ENCODE measurements at regions not wholly inside any gene's neighbourhood (a gene's known extent, or its start where the extent isn't known, plus 50 kb on each side); places are given as distances from the start of the nearest gene placed in this dataset.
"Not testable (repeated sequence)": the region's sequence is repeated elsewhere in the genome, so short reads cannot be mapped to it uniquely, and the experiment has no call there.

GRCh38 chr2:83994633-83995179 is 464.4 kb downstream of the SUCLG1 start:
- no peaks in the 10 kb centered on the region for H3K27me3 ChIP-seq (ENCODE audit: control insufficient read depth in 1 of 2, insufficient read depth in 2 of 2, low read length in 2 of 2)
- H3K4me1 ChIP-seq (ENCODE audit: control insufficient read depth in 1 of 2, insufficient read depth in 2 of 2, low read length in 2 of 2): no peaks in the 10 kb centered on the region
- H3K4me3 ChIP-seq (ENCODE audit: low read depth in 1 of 2, low read length in 2 of 2): no peak overlapping the region
- peaks cover 0 to 4% of the 10 kb centered on the region in 2 donors for H3K9me3 ChIP-seq (ENCODE audit: control insufficient read depth in 1 of 2, low read length in 2 of 2)
- H3K36me3 ChIP-seq (ENCODE audit: control insufficient read depth in 1 of 2, insufficient read depth in 2 of 2, low read length in 2 of 2): no peaks in the 10 kb centered on the region
- H3K27ac ChIP-seq (ENCODE audit: low read depth, low read length): no peak overlapping the region
- no peak overlapping the region for H3K9ac ChIP-seq (ENCODE audit: low read depth in 1 of 2, low read length in 2 of 2)

- peaks cover 0 to 7% of the 10 kb centered on the region in 2 donors for H3K9me3 ChIP-seq (ENCODE audit: control insufficient read depth in 1 of 2, low read length in 2 of 2)
Observed at GRCh38 chr2:83993873-83994632, 465.0 kb downstream of the SUCLG1 start.

GRCh38 chr2:83991992-83992391 is 467.1 kb downstream of the SUCLG1 start:
- H3K27me3 ChIP-seq (ENCODE audit: control insufficient read depth in 1 of 2, insufficient read depth in 2 of 2, low read length in 2 of 2): no peaks in the 10 kb centered on the region
- peaks cover 0 to 7% of the 10 kb centered on the region in 2 donors for H3K9me3 ChIP-seq (ENCODE audit: control insufficient read depth in 1 of 2, low read length in 2 of 2)
- H3K27ac ChIP-seq (ENCODE audit: low read depth, low read length): no peak overlapping the region

More at GRCh38 chr2:83993873-83994632, 465.0 kb downstream of the SUCLG1 start:
- H3K4me3 ChIP-seq (ENCODE audit: low read depth in 1 of 2, low read length in 2 of 2): no peak overlapping the region
- no peaks in the 10 kb centered on the region for H3K36me3 ChIP-seq (ENCODE audit: control insufficient read depth in 1 of 2, insufficient read depth in 2 of 2, low read length in 2 of 2)
- no peak overlapping the region for H3K9ac ChIP-seq (ENCODE audit: low read depth in 1 of 2, low read length in 2 of 2)
- no peaks in the 10 kb centered on the region for H3K27me3 ChIP-seq (ENCODE audit: control insufficient read depth in 1 of 2, insufficient read depth in 2 of 2, low read length in 2 of 2)
- no peak overlapping the region for H3K27ac ChIP-seq (ENCODE audit: low read depth, low read length)
- no peaks in the 10 kb centered on the region for H3K4me1 ChIP-seq (ENCODE audit: control insufficient read depth in 1 of 2, insufficient read depth in 2 of 2, low read length in 2 of 2)

GRCh38 chr2:83990636-83991035 is 468.4 kb downstream of the SUCLG1 start:
- H3K9me3 ChIP-seq (ENCODE audit: control insufficient read depth in 1 of 2, low read length in 2 of 2): peaks cover 0 to 7% of the 10 kb centered on the region in 2 donors

More at GRCh38 chr2:83991992-83992391, 467.1 kb downstream of the SUCLG1 start:
- H3K36me3 ChIP-seq (ENCODE audit: control insufficient read depth in 1 of 2, insufficient read depth in 2 of 2, low read length in 2 of 2): no peaks in the 10 kb centered on the region
- no peaks in the 10 kb centered on the region for H3K4me1 ChIP-seq (ENCODE audit: control insufficient read depth in 1 of 2, insufficient read depth in 2 of 2, low read length in 2 of 2)
- no peak overlapping the region for H3K4me3 ChIP-seq (ENCODE audit: low read depth in 1 of 2, low read length in 2 of 2)
- H3K9ac ChIP-seq (ENCODE audit: low read depth in 1 of 2, low read length in 2 of 2): no peak overlapping the region

GRCh38 chr2:83976628-83977027 is 482.5 kb downstream of the SUCLG1 start:
- H3K4me3 ChIP-seq (ENCODE audit: low read depth in 1 of 2, low read length in 2 of 2); H3K27ac ChIP-seq (ENCODE audit: low read depth, low read length); H3K27me3 ChIP-seq (ENCODE audit: control insufficient read depth in 1 of 2, insufficient read depth in 2 of 2, low read length in 2 of 2): not testable (repeated sequence)

More at GRCh38 chr2:83990636-83991035, 468.4 kb downstream of the SUCLG1 start:
- H3K27me3 ChIP-seq (ENCODE audit: control insufficient read depth in 1 of 2, insufficient read depth in 2 of 2, low read length in 2 of 2): no peaks in the 10 kb centered on the region
- no peaks in the 10 kb centered on the region for H3K4me1 ChIP-seq (ENCODE audit: control insufficient read depth in 1 of 2, insufficient read depth in 2 of 2, low read length in 2 of 2)
- H3K4me3 ChIP-seq (ENCODE audit: low read depth in 1 of 2, low read length in 2 of 2): no peak overlapping the region
- no peaks in the 10 kb centered on the region for H3K36me3 ChIP-seq (ENCODE audit: control insufficient read depth in 1 of 2, insufficient read depth in 2 of 2, low read length in 2 of 2)
- H3K27ac ChIP-seq (ENCODE audit: low read depth, low read length): no peak overlapping the region
- no peak overlapping the region for H3K9ac ChIP-seq (ENCODE audit: low read depth in 1 of 2, low read length in 2 of 2)

GRCh38 chr2:83972128-83972527 is 487.0 kb downstream of the SUCLG1 start:
- H3K9me3 ChIP-seq (ENCODE audit: control insufficient read depth in 1 of 2, low read length in 2 of 2): no peaks in the 10 kb centered on the region
- no peak overlapping the region for H3K27ac ChIP-seq (ENCODE audit: low read depth, low read length)
- no peaks in the 10 kb centered on the region for H3K36me3 ChIP-seq (ENCODE audit: control insufficient read depth in 1 of 2, insufficient read depth in 2 of 2, low read length in 2 of 2)
- H3K27me3 ChIP-seq (ENCODE audit: control insufficient read depth in 1 of 2, insufficient read depth in 2 of 2, low read length in 2 of 2): no peaks in the 10 kb centered on the region
- H3K4me3 ChIP-seq (ENCODE audit: low read depth in 1 of 2, low read length in 2 of 2): no peak overlapping the region
- H3K4me1 ChIP-seq (ENCODE audit: control insufficient read depth in 1 of 2, insufficient read depth in 2 of 2, low read length in 2 of 2): no peaks in the 10 kb centered on the region
- no peak overlapping the region for H3K9ac ChIP-seq (ENCODE audit: low read depth in 1 of 2, low read length in 2 of 2)

More at GRCh38 chr2:83976628-83977027, 482.5 kb downstream of the SUCLG1 start:
- not testable (repeated sequence) for H3K4me1 ChIP-seq (ENCODE audit: control insufficient read depth in 1 of 2, insufficient read depth in 2 of 2, low read length in 2 of 2); H3K9ac ChIP-seq (ENCODE audit: low read depth in 1 of 2, low read length in 2 of 2); H3K9me3 ChIP-seq (ENCODE audit: control insufficient read depth in 1 of 2, low read length in 2 of 2); H3K36me3 ChIP-seq (ENCODE audit: control insufficient read depth in 1 of 2, insufficient read depth in 2 of 2, low read length in 2 of 2)

- H3K27me3 ChIP-seq (ENCODE audit: control insufficient read depth in 1 of 2, insufficient read depth in 2 of 2, low read length in 2 of 2): no peaks in the 10 kb centered on the region
- no peaks in the 10 kb centered on the region for H3K36me3 ChIP-seq (ENCODE audit: control insufficient read depth in 1 of 2, insufficient read depth in 2 of 2, low read length in 2 of 2)
- H3K27ac ChIP-seq (ENCODE audit: low read depth, low read length): no peak overlapping the region
- no peaks in the 10 kb centered on the region for H3K9me3 ChIP-seq (ENCODE audit: control insufficient read depth in 1 of 2, low read length in 2 of 2)
- H3K4me3 ChIP-seq (ENCODE audit: low read depth in 1 of 2, low read length in 2 of 2): no peak overlapping the region
- H3K9ac ChIP-seq (ENCODE audit: low read depth in 1 of 2, low read length in 2 of 2): no peak overlapping the region
- no peaks in the 10 kb centered on the region for H3K4me1 ChIP-seq (ENCODE audit: control insufficient read depth in 1 of 2, insufficient read depth in 2 of 2, low read length in 2 of 2)
Observed at GRCh38 chr2:83971547-83971946, 487.5 kb downstream of the SUCLG1 start.

GRCh38 chr2:83970217-83970929 is 488.7 kb downstream of the SUCLG1 start:
- Histone ChIP-seq H3K9me3 (ENCODE audit: control insufficient read depth in 1 of 2, low read length in 2 of 2) (no peaks in the 10 kb centered on the region), H3K4me3 (ENCODE audit: low read depth in 1 of 2, low read length in 2 of 2) (no peak overlapping the region), H3K4me1 (ENCODE audit: control insufficient read depth in 1 of 2, insufficient read depth in 2 of 2, low read length in 2 of 2) (no peaks in the 10 kb centered on the region), H3K27ac (ENCODE audit: low read depth, low read length) (no peak overlapping the region), H3K36me3 (ENCODE audit: control insufficient read depth in 1 of 2, insufficient read depth in 2 of 2, low read length in 2 of 2) (no peaks in the 10 kb centered on the region), H3K27me3 (ENCODE audit: control insufficient read depth in 1 of 2, insufficient read depth in 2 of 2, low read length in 2 of 2) (no peaks in the 10 kb centered on the region), H3K9ac (ENCODE audit: low read depth in 1 of 2, low read length in 2 of 2) (no peak overlapping the region)

- H3K36me3 ChIP-seq (ENCODE audit: control insufficient read depth in 1 of 2, insufficient read depth in 2 of 2, low read length in 2 of 2): no peaks in the 10 kb centered on the region
- no peak overlapping the region for H3K4me3 ChIP-seq (ENCODE audit: low read depth in 1 of 2, low read length in 2 of 2)
- H3K9ac ChIP-seq (ENCODE audit: low read depth in 1 of 2, low read length in 2 of 2): no peak overlapping the region
- no peak overlapping the region for H3K27ac ChIP-seq (ENCODE audit: low read depth, low read length)
- no peaks in the 10 kb centered on the region for H3K27me3 ChIP-seq (ENCODE audit: control insufficient read depth in 1 of 2, insufficient read depth in 2 of 2, low read length in 2 of 2)
- H3K4me1 ChIP-seq (ENCODE audit: control insufficient read depth in 1 of 2, insufficient read depth in 2 of 2, low read length in 2 of 2): no peaks in the 10 kb centered on the region
- no peaks in the 10 kb centered on the region for H3K9me3 ChIP-seq (ENCODE audit: control insufficient read depth in 1 of 2, low read length in 2 of 2)
Observed at GRCh38 chr2:83969085-83969484, 490.0 kb downstream of the SUCLG1 start.

GRCh38 chr2:83967854-83968253 is 491.2 kb downstream of the SUCLG1 start:
- H3K27ac ChIP-seq (ENCODE audit: low read depth, low read length): no peak overlapping the region
- H3K27me3 ChIP-seq (ENCODE audit: control insufficient read depth in 1 of 2, insufficient read depth in 2 of 2, low read length in 2 of 2): no peaks in the 10 kb centered on the region

More at GRCh38 chr2:83967854-83968253, 491.2 kb downstream of the SUCLG1 start:
- Histone ChIP-seq H3K36me3 (ENCODE audit: control insufficient read depth in 1 of 2, insufficient read depth in 2 of 2, low read length in 2 of 2) (no peaks in the 10 kb centered on the region), H3K9ac (ENCODE audit: low read depth in 1 of 2, low read length in 2 of 2) (no peak overlapping the region), H3K4me1 (ENCODE audit: control insufficient read depth in 1 of 2, insufficient read depth in 2 of 2, low read length in 2 of 2) (no peaks in the 10 kb centered on the region), H3K4me3 (ENCODE audit: low read depth in 1 of 2, low read length in 2 of 2) (no peak overlapping the region), H3K9me3 (ENCODE audit: control insufficient read depth in 1 of 2, low read length in 2 of 2) (no peaks in the 10 kb centered on the region)

All from duodenal mucosa (tissue), 2 donors.